K562 (cell line): ENCODE measurements at regions not wholly inside any gene's neighbourhood (a gene's known extent, or its start where the extent isn't known, plus 50 kb on each side); places are given as distances from the start of the nearest gene placed in this dataset.

Experiments used
- ATAC-seq: fragments of 200-7000 bp; cut with Tn5 transposase; 3 replicates; pipeline ENCODE4 v1.9.1; 2020; ENCODE audit warnings: moderate library complexity
- BruUV-seq: library from RNA; stranded (reverse); fragments of 400-500 nt; replicated peaks from 2 replicates; lab custom pipeline; 2021; lab: Mats Ljungman, UMichigan
- CTCF ChIA-PET: fragments of 300-600 bp; formaldehyde crosslinking; extraction: SDS; loops from one replicate; lab custom pipeline; 2021; ENCODE audit warnings: low intra/inter-chr PET ratio; lab: Yijun Ruan, JAX
- POLR2A ChIA-PET: fragments of 300-600, 350-650 bp; sonication (Branson Sonifier 250); formaldehyde crosslinking; extraction: SDS; loops from one replicate; lab custom pipeline; 2021; ENCODE audit warnings: antibody characterized with exemption, inconsistent platforms; lab: Yijun Ruan, JAX
- DNase-seq, 4 experiments: peaks; one replicate each; pipeline versions ENCODE4 v3.0.0 to v3.0.0-alpha.2; 2011 to 2018; ENCODE audit warnings: low spot score in 3 of 4, mixed read lengths in 3 of 4; ENCODE audit errors: extremely low read depth in 1 of 4
- FAIRE-seq: peaks from 2 replicates; lab custom pipeline; 2011; peaks lifted over from hg19 to GRCh38; lab: Jason Lieb, UNC
- H2AFZ ChIP-seq: 2 replicates; pipeline ENCODE4 v1.6.0; 2011; ENCODE audit warnings: low read depth, low read length, control low read depth, inconsistent platforms
- H3K27ac ChIP-seq: fragments of 200-600 bp; 3 replicates; pipeline ENCODE4 v1.8.0; 2011; ENCODE audit warnings: low read depth, mild to moderate bottlenecking, control low read depth, inconsistent platforms, low read length, moderate library complexity, mixed read lengths; ENCODE audit errors: extremely low read depth
- H3K27me3 ChIP-seq, 2 experiments: fragments of 300-600 bp in 1 of 2; 2 replicates in 1 of 2; 3 replicates in 1 of 2; pipeline versions ENCODE4 v1.6.0 to v1.8.0; 2011; ENCODE audit warnings: inconsistent platforms in 2 of 2, low read length in 2 of 2, mild to moderate bottlenecking in 1 of 2, mixed read lengths in 1 of 2, moderate library complexity in 1 of 2; ENCODE audit not compliant: control insufficient read depth in 2 of 2, insufficient read depth in 2 of 2
- H3K36me3 ChIP-seq: fragments of 300-600 bp; 3 replicates; pipeline ENCODE4 v1.8.0; 2011; ENCODE audit warnings: mild to moderate bottlenecking, low read length, inconsistent platforms; ENCODE audit not compliant: control insufficient read depth, insufficient read depth
- H3K4me1 ChIP-seq, 2 experiments: fragments of 200-600 bp in 1 of 2; replicated peaks in 1 of 2; 2 replicates in 1 of 2; 3 replicates in 1 of 2; pipeline versions ENCODE4 v1.5.1 to v1.8.0; 2011; ENCODE audit warnings: inconsistent platforms in 2 of 2, low read length in 2 of 2, mild to moderate bottlenecking in 1 of 2, mixed read lengths in 1 of 2, moderate library complexity in 1 of 2; ENCODE audit not compliant: control insufficient read depth in 2 of 2, insufficient read depth in 2 of 2
- H3K4me2 ChIP-seq: 2 replicates; pipeline ENCODE4 v1.6.1; 2011; ENCODE audit warnings: low read length, control low read depth, inconsistent platforms, mixed read lengths; ENCODE audit not compliant: insufficient read depth
- H3K4me3 ChIP-seq: fragments of 200-600 bp; sonication (generic), shearing (Covaris generic); 2 replicates; pipeline ENCODE4 v1.5.1; 2016; ENCODE audit warnings: control low read depth, inconsistent platforms
- H3K79me2 ChIP-seq: fragments of 200-600 bp; 3 replicates; pipeline ENCODE4 v1.8.0; 2011; ENCODE audit warnings: low read length, inconsistent platforms; ENCODE audit not compliant: control insufficient read depth, insufficient read depth
- H3K9ac ChIP-seq, 2 experiments: 2 replicates each; pipeline versions ENCODE4 v1.6.0 to v1.6.1; 2011; ENCODE audit warnings: low read depth in 2 of 2, low read length in 2 of 2, control low read depth in 1 of 2, inconsistent platforms in 1 of 2, mild to moderate bottlenecking in 1 of 2, mixed read lengths in 1 of 2; ENCODE audit not compliant: insufficient read depth in 1 of 2
- H3K9me1 ChIP-seq: one replicate; pipeline ENCODE4 v1.6.0; 2011; ENCODE audit warnings: inconsistent platforms, mild to moderate bottlenecking, low read length, moderate library complexity; ENCODE audit not compliant: control insufficient read depth, insufficient read depth
- H3K9me3 ChIP-seq: replicated peaks from 2 replicates; pipeline ENCODE4 v1.5.1; 2011; ENCODE audit warnings: low read depth, low read length, inconsistent platforms; ENCODE audit not compliant: control insufficient read depth, insufficient read depth
- H4K20me1 ChIP-seq: replicated peaks from 2 replicates; pipeline ENCODE4 v1.6.1; 2011; ENCODE audit warnings: low read length, inconsistent platforms, mixed read lengths; ENCODE audit not compliant: control insufficient read depth, insufficient read depth
- C11orf30 ChIP-seq: fragments of 450-650 bp; IDR thresholded peaks from 2 replicates; pipeline ENCODE4 v1.6.1; 2016; ENCODE audit warnings: low read depth, mild to moderate bottlenecking
- CXXC5 ChIP-seq: fragments of 250-450 bp; sonication (Bioruptor Pico); IDR thresholded peaks from 2 replicates; pipeline ENCODE4 v1.8.0; 2022; ENCODE audit warnings: inconsistent platforms, mild to moderate bottlenecking, moderate library complexity
- GTF2E2 ChIP-seq: fragments of 200-800 bp; sonication (Bioruptor generic); IDR thresholded peaks from 2 replicates; pipeline ENCODE4 v1.6.1; 2016; ENCODE audit warnings: missing genetic modification characterization, missing compliant biosample characterization
- PRPF4 ChIP-seq: fragments of 200-400 bp; formaldehyde crosslinking; IDR thresholded peaks from one replicate; pipeline ENCODE4 v1.6.1; 2017; ENCODE audit warnings: low read length, low read depth, mild to moderate bottlenecking; ENCODE audit not compliant: insufficient read depth, poor library complexity, severe bottlenecking
- ZBTB7A ChIP-seq: IDR thresholded peaks from 2 replicates; pipeline ENCODE4 v1.6.1; 2011; ENCODE audit warnings: low read depth, mild to moderate bottlenecking, low read length, moderate library complexity, borderline replicate concordance; ENCODE audit not compliant: control insufficient read depth
- ZNF165 ChIP-seq: fragments of 250-450 bp; sonication (Bioruptor Pico); IDR thresholded peaks from 2 replicates; pipeline ENCODE4 v1.4.0; 2020; ENCODE audit warnings: borderline replicate concordance
- ZNF197 ChIP-seq: fragments of 200-800 bp; sonication (Bioruptor generic); IDR thresholded peaks from 2 replicates; pipeline ENCODE4 v1.6.1; 2016; ENCODE audit warnings: low read depth, missing genetic modification characterization, missing compliant biosample characterization
- ZNF253 ChIP-seq: fragments of 250-450 bp; sonication (Bioruptor Pico); conservative IDR thresholded peaks from 2 replicates; pipeline ENCODE4 v1.6.1; 2021; ENCODE audit warnings: mild to moderate bottlenecking
- ZNF354B ChIP-seq: fragments of 250-450 bp; sonication (Bioruptor Pico); IDR thresholded peaks from 2 replicates; pipeline ENCODE4 v1.4.0; 2020
- ZNF444 ChIP-seq: fragments of 250-450 bp; sonication (Bioruptor Pico); IDR thresholded peaks from 2 replicates; pipeline ENCODE4 v1.4.0; 2020; ENCODE audit warnings: mild to moderate bottlenecking, moderate library complexity
- ZNF707 ChIP-seq: fragments of 250-450 bp; sonication (Bioruptor Pico); conservative IDR thresholded peaks from 2 replicates; pipeline ENCODE4 v1.8.0; 2022; ENCODE audit warnings: inconsistent platforms, mild to moderate bottlenecking, moderate library complexity
- ZNF778 ChIP-seq: fragments of 450-650 bp; formaldehyde crosslinking; IDR thresholded peaks from 2 replicates; pipeline ENCODE4 v1.4.0; 2020; ENCODE audit warnings: mild to moderate bottlenecking, moderate library complexity
- WGBS: fragments of 100-300 bp; shearing (Covaris generic); methylation state at CpG from one replicate; pipeline ENCODE4 v1.1.6; 2016; ENCODE audit warnings: low coverage, mixed read lengths; ENCODE audit not compliant: insufficient coverage; ENCODE audit errors: missing lambda C conversion rate; 5-methylcytosine and 5-hydroxymethylcytosine counted together
- in situ Hi-C: fragments of 300-500 bp; cut with MboI; formaldehyde crosslinking; loops from 4 replicates; pipeline ENCODE4 v1.15.0; 2018; ENCODE audit warnings: inconsistent platforms, mixed read lengths
- intact Hi-C: fragments of 100-400 bp; cut with micrococcal nuclease; formaldehyde crosslinking; loops from 2 replicates; pipeline ENCODE4 v1.14.2; 2022
- TF ChIP-seq, protein P1 (sequence below): fragments of 450-650 bp; formaldehyde crosslinking; IDR thresholded peaks from 2 replicates; pipeline ENCODE4 v1.4.0; 2020; ENCODE audit warnings: mild to moderate bottlenecking, mixed read lengths

DNA sequence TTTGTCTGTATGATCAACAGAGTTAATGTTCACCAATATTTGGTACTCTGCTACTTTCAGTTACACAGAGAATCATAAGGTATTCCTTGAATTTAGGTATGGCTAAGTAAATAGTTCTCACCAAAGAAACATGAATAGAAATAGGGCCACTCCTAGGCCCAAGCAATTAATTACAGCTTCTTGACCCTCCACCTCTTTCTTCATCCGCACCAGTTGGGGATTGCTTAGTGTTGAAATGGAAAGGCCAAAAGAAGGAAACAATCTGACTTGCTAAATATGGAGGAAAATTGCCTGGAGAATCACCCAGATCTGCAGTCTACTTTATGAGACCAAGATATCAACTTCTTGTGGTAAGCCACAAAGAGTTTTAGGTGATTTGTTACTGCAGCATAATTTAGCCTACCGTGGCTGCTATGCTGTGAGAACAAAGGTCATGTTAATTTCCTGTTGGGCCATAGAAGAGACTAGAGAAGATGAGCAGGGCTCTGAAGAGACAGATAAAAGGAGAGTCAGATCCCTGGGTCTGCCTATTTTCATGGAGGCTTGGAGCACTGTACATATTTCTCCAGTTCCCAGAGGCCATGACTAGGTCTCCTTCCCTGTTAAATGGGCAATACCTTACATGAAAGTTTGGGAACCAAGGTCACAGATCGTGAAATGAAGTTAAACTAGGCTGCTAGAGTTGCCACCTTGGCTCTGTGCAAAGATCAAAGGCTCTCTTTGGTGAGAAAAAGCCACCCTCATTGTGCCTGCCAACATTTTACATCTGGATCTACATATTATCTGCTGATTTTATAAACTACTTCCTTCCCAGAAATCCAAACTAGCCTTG, 93.3 kb upstream of the GDF10 start:
- no peak for DNase-seq
- in situ Hi-C loops = no loop called here

More for the DNA sequence above, 93.3 kb upstream of the GDF10 start:
- Histone ChIP-seq H4K20me1 (no peaks in the 10 kb centered on the region), H3K79me2 (no peaks in the 10 kb centered on the region), H3K27me3 (no peaks in the 10 kb centered on the region), H3K4me3 (no peak overlapping the region), H3K9ac (no peak overlapping the region), H3K9me3 (no peaks in the 10 kb centered on the region), H3K36me3 (no peaks in the 10 kb centered on the region), H3K4me1 (no peaks in the 10 kb centered on the region; a peak in 1 of 5 replicates), H3K27ac (no peak overlapping the region), H3K4me2 (no peak overlapping the region), H3K9me1 (no peaks in the 10 kb centered on the region), H2AFZ (no peak overlapping the region)
- FAIRE-seq (no peak), ATAC-seq (no peak)
- 5% methylated on average over 3 of the region's 3 CpGs for WGBS
- no TSS peak for BruUV-seq
- ChIA-PET CTCF (no interaction called here), POLR2A (interaction anchor here (0.5 to 1.5 kb wide), 3 partner anchors 10 to 37 kb away, joined by 3 to 4 read pairs (median 3); no protein-coding TSS in a partner anchor)
- intact Hi-C loops = no loop called here
- TF ChIP-seq, protein P1, sequence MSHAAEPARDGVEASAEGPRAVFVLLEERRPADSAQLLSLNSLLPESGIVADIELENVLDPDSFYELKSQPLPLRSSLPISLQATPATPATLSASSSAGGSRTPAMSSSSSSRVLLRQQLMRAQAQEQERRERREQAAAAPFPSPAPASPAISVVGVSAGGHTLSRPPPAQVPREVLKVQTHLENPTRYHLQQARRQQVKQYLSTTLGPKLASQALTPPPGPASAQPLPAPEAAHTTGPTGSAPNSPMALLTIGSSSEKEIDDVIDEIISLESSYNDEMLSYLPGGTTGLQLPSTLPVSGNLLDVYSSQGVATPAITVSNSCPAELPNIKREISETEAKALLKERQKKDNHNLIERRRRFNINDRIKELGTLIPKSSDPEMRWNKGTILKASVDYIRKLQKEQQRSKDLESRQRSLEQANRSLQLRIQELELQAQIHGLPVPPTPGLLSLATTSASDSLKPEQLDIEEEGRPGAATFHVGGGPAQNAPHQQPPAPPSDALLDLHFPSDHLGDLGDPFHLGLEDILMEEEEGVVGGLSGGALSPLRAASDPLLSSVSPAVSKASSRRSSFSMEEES = no peak
- TF ChIP-seq GTF2E2 (tag) (no peak), CXXC5 (CRISPR knock-in tag) (no peak), ZNF165 (CRISPR knock-in tag) (no peak), ZNF354B (CRISPR knock-in tag) (no peak), ZBTB7A (no peak), ZNF778 (CRISPR knock-in tag) (no peak), ZNF444 (CRISPR knock-in tag) (no peak), ZNF253 (no peak), ZNF197 (no peak), C11orf30 (no peak), ZNF707 (CRISPR knock-in tag) (no peak), PRPF4 (no peak)
